ENCODE measurements at regions not wholly inside any gene's neighbourhood (a gene's known extent, or its start where the extent isn't known, plus 50 kb on each side); places are given as distances from the start of the nearest gene placed in this dataset.

DNA sequence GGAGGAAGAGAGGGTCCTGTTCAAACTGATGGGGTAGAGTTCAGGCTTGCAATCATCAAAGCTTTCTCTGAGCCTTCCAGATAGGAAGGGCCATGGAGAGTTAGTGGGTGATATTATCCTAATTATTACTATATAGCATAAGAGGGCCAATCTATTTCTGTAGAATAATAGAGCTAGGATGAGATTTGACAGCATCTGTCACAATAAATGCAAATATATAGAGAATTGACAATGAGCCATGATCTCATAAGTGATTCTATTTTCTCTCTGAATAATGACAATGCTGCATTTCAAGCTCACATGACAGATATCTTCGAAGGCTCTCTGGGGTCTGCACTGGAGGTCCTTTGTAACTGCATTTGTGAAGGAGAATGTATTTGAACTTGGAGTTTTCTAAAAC lies 521.9 kb upstream of the CELF4 start:
- TF ChIP-seq EZH2phosphoT487 (IDR thresholded peaks at IDR 0.05; ENCODE audit: unreplicated experiment) = no peak
- TF ChIP-seq, protein P1, sequence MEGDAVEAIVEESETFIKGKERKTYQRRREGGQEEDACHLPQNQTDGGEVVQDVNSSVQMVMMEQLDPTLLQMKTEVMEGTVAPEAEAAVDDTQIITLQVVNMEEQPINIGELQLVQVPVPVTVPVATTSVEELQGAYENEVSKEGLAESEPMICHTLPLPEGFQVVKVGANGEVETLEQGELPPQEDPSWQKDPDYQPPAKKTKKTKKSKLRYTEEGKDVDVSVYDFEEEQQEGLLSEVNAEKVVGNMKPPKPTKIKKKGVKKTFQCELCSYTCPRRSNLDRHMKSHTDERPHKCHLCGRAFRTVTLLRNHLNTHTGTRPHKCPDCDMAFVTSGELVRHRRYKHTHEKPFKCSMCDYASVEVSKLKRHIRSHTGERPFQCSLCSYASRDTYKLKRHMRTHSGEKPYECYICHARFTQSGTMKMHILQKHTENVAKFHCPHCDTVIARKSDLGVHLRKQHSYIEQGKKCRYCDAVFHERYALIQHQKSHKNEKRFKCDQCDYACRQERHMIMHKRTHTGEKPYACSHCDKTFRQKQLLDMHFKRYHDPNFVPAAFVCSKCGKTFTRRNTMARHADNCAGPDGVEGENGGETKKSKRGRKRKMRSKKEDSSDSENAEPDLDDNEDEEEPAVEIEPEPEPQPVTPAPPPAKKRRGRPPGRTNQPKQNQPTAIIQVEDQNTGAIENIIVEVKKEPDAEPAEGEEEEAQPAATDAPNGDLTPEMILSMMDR (conservative IDR thresholded peaks at IDR 0.05; ENCODE audit: low read depth in 2 of 2) = no peak
- TF ChIP-seq, protein P2, sequence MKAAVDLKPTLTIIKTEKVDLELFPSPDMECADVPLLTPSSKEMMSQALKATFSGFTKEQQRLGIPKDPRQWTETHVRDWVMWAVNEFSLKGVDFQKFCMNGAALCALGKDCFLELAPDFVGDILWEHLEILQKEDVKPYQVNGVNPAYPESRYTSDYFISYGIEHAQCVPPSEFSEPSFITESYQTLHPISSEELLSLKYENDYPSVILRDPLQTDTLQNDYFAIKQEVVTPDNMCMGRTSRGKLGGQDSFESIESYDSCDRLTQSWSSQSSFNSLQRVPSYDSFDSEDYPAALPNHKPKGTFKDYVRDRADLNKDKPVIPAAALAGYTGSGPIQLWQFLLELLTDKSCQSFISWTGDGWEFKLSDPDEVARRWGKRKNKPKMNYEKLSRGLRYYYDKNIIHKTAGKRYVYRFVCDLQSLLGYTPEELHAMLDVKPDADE (IDR thresholded peaks at IDR 0.05) = no peak

All from GM23338 (cell line).